HAP-1 (cell line): ENCODE measurements at regions not wholly inside any gene's neighbourhood (a gene's known extent, or its start where the extent isn't known, plus 50 kb on each side); places are given as distances from the start of the nearest gene placed in this dataset.

Source experiments
- DNase-seq, 2 experiments: peaks; one replicate each; pipeline ENCODE4 v3.0.0-alpha.2; 2016 to 2020; ENCODE audit warnings: low spot score in 2 of 2
- H3K27me3 ChIP-seq: fragments of 250-450 bp; sonication (Bioruptor Pico); 2 replicates; pipeline ENCODE4 v1.5.1; 2020; ENCODE audit warnings: low read depth, mild to moderate bottlenecking, moderate library complexity
- H3K36me3 ChIP-seq: fragments of 250-450 bp; sonication (Bioruptor Pico); replicated peaks from 2 replicates; pipeline ENCODE4 v1.5.1; 2020; ENCODE audit warnings: mild to moderate bottlenecking
- H3K4me1 ChIP-seq: fragments of 250-450 bp; sonication (Bioruptor Pico); 2 replicates; pipeline ENCODE4 v1.5.1; 2020; ENCODE audit warnings: mild to moderate bottlenecking
- H3K4me3 ChIP-seq: fragments of 250-450 bp; sonication (Bioruptor Pico); 2 replicates; pipeline ENCODE4 v1.5.1; 2020; ENCODE audit warnings: mild to moderate bottlenecking, moderate library complexity
- H3K9me3 ChIP-seq: fragments of 250-450 bp; sonication (Bioruptor Pico); 2 replicates; pipeline ENCODE4 v1.5.1; 2020; ENCODE audit warnings: mild to moderate bottlenecking, moderate library complexity
- in situ Hi-C: fragments of 300-500 bp; cut with MboI; formaldehyde crosslinking; loops from 3 replicates; pipeline ENCODE4 v1.14.3; 2020; ENCODE audit warnings: low sequenced_read_pairs, inconsistent platforms, mixed read lengths

- in situ Hi-C loops, result no loop called here
- no peak for DNase-seq
- Histone ChIP-seq H3K4me3 (no peak overlapping the region), H3K36me3 (no peaks in the 10 kb centered on the region), H3K4me1 (no peaks in the 10 kb centered on the region), H3K9me3 (no peaks in the 10 kb centered on the region), H3K27me3 (no peaks in the 10 kb centered on the region)
Observed at GRCh38 chr16:85473323-85473722, 139.8 kb upstream of the GSE1 start.

- Histone ChIP-seq H3K36me3 (no peaks in the 10 kb centered on the region), H3K27me3 (no peaks in the 10 kb centered on the region), H3K4me3 (no peak overlapping the region), H3K9me3 (no peaks in the 10 kb centered on the region), H3K4me1 (no peaks in the 10 kb centered on the region)
- in situ Hi-C loops, result no loop called here
- no peak for DNase-seq
Observed at GRCh38 chr16:85473909-85474620, 139.1 kb upstream of the GSE1 start.

- H3K27me3 ChIP-seq, result no peaks in the 10 kb centered on the region
- no peak for DNase-seq
- H3K4me1 ChIP-seq, result no peaks in the 10 kb centered on the region
- in situ Hi-C loops, result no loop called here
- no peaks in the 10 kb centered on the region for H3K9me3 ChIP-seq
- H3K36me3 ChIP-seq, result no peaks in the 10 kb centered on the region
- H3K4me3 ChIP-seq, result no peak overlapping the region
Observed at GRCh38 chr16:85474621-85475217, 138.4 kb upstream of the GSE1 start.

- no peaks in the 10 kb centered on the region for H3K27me3 ChIP-seq
- no peaks in the 10 kb centered on the region for H3K36me3 ChIP-seq
- no peaks in the 10 kb centered on the region for H3K9me3 ChIP-seq
- in situ Hi-C loops, result no loop called here
- no peak overlapping the region for H3K4me3 ChIP-seq
- H3K4me1 ChIP-seq, result no peaks in the 10 kb centered on the region
- DNase-seq, result no peak
Observed at GRCh38 chr16:85475233-85475632, 137.9 kb upstream of the GSE1 start.

- Histone ChIP-seq H3K36me3 (no peaks in the 10 kb centered on the region), H3K27me3 (no peaks in the 10 kb centered on the region), H3K4me1 (no peaks in the 10 kb centered on the region), H3K9me3 (no peaks in the 10 kb centered on the region), H3K4me3 (no peak overlapping the region)
- no peak for DNase-seq
- in situ Hi-C loops, result no loop called here
Observed at GRCh38 chr16:85475691-85476300, 137.3 kb upstream of the GSE1 start.

GRCh38 chr16:85476389-85476788 lies 136.7 kb upstream of the GSE1 start:
- Histone ChIP-seq H3K4me3 (no peak overlapping the region), H3K4me1 (no peaks in the 10 kb centered on the region), H3K9me3 (no peaks in the 10 kb centered on the region), H3K36me3 (no peaks in the 10 kb centered on the region), H3K27me3 (no peaks in the 10 kb centered on the region)
- DNase-seq, result no peak
- in situ Hi-C loops, result no loop called here

- no peaks in the 10 kb centered on the region for H3K36me3 ChIP-seq
- H3K9me3 ChIP-seq, result no peaks in the 10 kb centered on the region
- DNase-seq, result no peak
- H3K4me1 ChIP-seq, result no peaks in the 10 kb centered on the region
- in situ Hi-C loops, result no loop called here
- H3K27me3 ChIP-seq, result no peaks in the 10 kb centered on the region
- no peak overlapping the region for H3K4me3 ChIP-seq
Observed at GRCh38 chr16:85477801-85478363, 135.2 kb upstream of the GSE1 start.

GRCh38 chr16:85479972-85480726 lies 133.0 kb upstream of the GSE1 start:
- in situ Hi-C loops, result no loop called here
- Histone ChIP-seq H3K27me3 (no peaks in the 10 kb centered on the region), H3K9me3 (no peaks in the 10 kb centered on the region)

GRCh38 chr16:85480727-85481101 lies 132.4 kb upstream of the GSE1 start:
- no peaks in the 10 kb centered on the region for H3K27me3 ChIP-seq
- no peak for DNase-seq
- H3K36me3 ChIP-seq, result no peaks in the 10 kb centered on the region
- no peak overlapping the region for H3K4me3 ChIP-seq
- in situ Hi-C loops, result no loop called here
- H3K9me3 ChIP-seq, result no peaks in the 10 kb centered on the region
- H3K4me1 ChIP-seq, result no peaks in the 10 kb centered on the region

More at GRCh38 chr16:85479972-85480726, 133.0 kb upstream of the GSE1 start:
- Histone ChIP-seq H3K4me3 (no peak overlapping the region), H3K4me1 (no peaks in the 10 kb centered on the region), H3K36me3 (no peaks in the 10 kb centered on the region)
- DNase-seq, result peak; percentile 69 to 87

- no peak for DNase-seq
- Histone ChIP-seq H3K27me3 (no peaks in the 10 kb centered on the region), H3K4me1 (no peaks in the 10 kb centered on the region), H3K4me3 (no peak overlapping the region), H3K36me3 (no peaks in the 10 kb centered on the region), H3K9me3 (no peaks in the 10 kb centered on the region)
- in situ Hi-C loops, result no loop called here
Observed at GRCh38 chr16:85481206-85481605, 131.9 kb upstream of the GSE1 start.

GRCh38 chr16:85481738-85482137 lies 131.4 kb upstream of the GSE1 start:
- DNase-seq, result no peak
- Histone ChIP-seq H3K27me3 (no peaks in the 10 kb centered on the region), H3K36me3 (no peaks in the 10 kb centered on the region), H3K9me3 (no peaks in the 10 kb centered on the region), H3K4me1 (no peaks in the 10 kb centered on the region), H3K4me3 (no peak overlapping the region)
- in situ Hi-C loops, result no loop called here

GRCh38 chr16:85483424-85483823 lies 129.7 kb upstream of the GSE1 start:
- Histone ChIP-seq H3K4me3 (no peak overlapping the region), H3K27me3 (no peaks in the 10 kb centered on the region), H3K9me3 (no peaks in the 10 kb centered on the region), H3K4me1 (no peaks in the 10 kb centered on the region), H3K36me3 (no peaks in the 10 kb centered on the region)
- no peak for DNase-seq
- in situ Hi-C loops, result no loop called here

- no peaks in the 10 kb centered on the region for H3K9me3 ChIP-seq
- H3K4me1 ChIP-seq, result no peaks in the 10 kb centered on the region
- no peak for DNase-seq
- H3K36me3 ChIP-seq, result no peaks in the 10 kb centered on the region
- H3K27me3 ChIP-seq, result no peaks in the 10 kb centered on the region
- no peak overlapping the region for H3K4me3 ChIP-seq
- in situ Hi-C loops, result no loop called here
Observed at GRCh38 chr16:85484347-85485300, 128.5 kb upstream of the GSE1 start.
